OCI-LY1 (cell line): ENCODE measurements at regions not wholly inside any gene's neighbourhood (a gene's known extent, or its start where the extent isn't known, plus 50 kb on each side); places are given as distances from the start of the nearest gene placed in this dataset.

Experiments used
- H2AFZ ChIP-seq: fragments of 200-600 bp; sonication (generic), shearing (Covaris generic); 2 replicates; pipeline ENCODE4 v1.6.0; 2014; ENCODE audit warnings: antibody characterized with exemption, mild to moderate bottlenecking, low read length
- H3F3A ChIP-seq: fragments of 200-600 bp; sonication (generic), shearing (Covaris generic); 2 replicates; pipeline ENCODE4 v1.6.0; 2014; ENCODE audit warnings: mild to moderate bottlenecking, antibody characterized with exemption, low read length, moderate library complexity; ENCODE audit not compliant: insufficient read depth
- H3K27ac ChIP-seq: fragments of 200-600 bp; sonication (generic); 2 replicates; pipeline ENCODE4 v1.5.1; 2014; ENCODE audit warnings: low read length, mixed run types, mild to moderate bottlenecking, low read depth; ENCODE audit not compliant: poor library complexity, severe bottlenecking
- H3K27me3 ChIP-seq: fragments of 200-600 bp; sonication (generic); 2 replicates; pipeline ENCODE4 v1.6.0; 2014; ENCODE audit warnings: antibody characterized with exemption, mild to moderate bottlenecking, low read length, moderate library complexity; ENCODE audit not compliant: insufficient read depth
- H3K36me3 ChIP-seq: fragments of 200-600 bp; sonication (generic); 2 replicates; pipeline ENCODE4 v1.6.1; 2014; ENCODE audit warnings: mild to moderate bottlenecking, antibody characterized with exemption, low read length, moderate library complexity, mixed read lengths; ENCODE audit not compliant: insufficient read depth
- H3K4me1 ChIP-seq: fragments of 200-600 bp; sonication (generic); 2 replicates; pipeline ENCODE4 v1.5.1; 2014; ENCODE audit warnings: mild to moderate bottlenecking, low read length, moderate library complexity; ENCODE audit not compliant: insufficient read depth, severe bottlenecking
- H3K4me2 ChIP-seq: fragments of 200-600 bp; sonication (generic), shearing (Covaris generic); 2 replicates; pipeline ENCODE4 v1.6.1; 2014; ENCODE audit warnings: low read length
- H3K4me3 ChIP-seq: fragments of 200-600 bp; sonication (generic); 2 replicates; pipeline ENCODE4 v1.5.1; 2014; ENCODE audit warnings: low read length, low read depth, mild to moderate bottlenecking, mixed read lengths; ENCODE audit not compliant: poor library complexity, severe bottlenecking
- H3K79me2 ChIP-seq: fragments of 200-600 bp; shearing (Covaris generic); 2 replicates; pipeline ENCODE4 v1.6.1; 2016; ENCODE audit warnings: mixed run types, low read length, mixed read lengths; ENCODE audit not compliant: insufficient read depth
- H3K9ac ChIP-seq: fragments of 200-600 bp; sonication (generic), shearing (Covaris generic); 2 replicates; pipeline ENCODE4 v1.6.1; 2014; ENCODE audit warnings: mild to moderate bottlenecking, low read length, mixed read lengths
- H3K9me2 ChIP-seq: fragments of 200-600 bp; sonication (generic), shearing (Covaris generic); 2 replicates; pipeline ENCODE4 v1.6.1; 2014; ENCODE audit warnings: low read depth, mild to moderate bottlenecking, low read length, mixed read lengths
- H3K9me3 ChIP-seq: fragments of 200-600 bp; shearing (Covaris generic); 2 replicates; pipeline ENCODE4 v1.6.1; 2014; ENCODE audit warnings: low read length, mixed read lengths
- H4K20me1 ChIP-seq: fragments of 200-600 bp; sonication (generic), shearing (Covaris generic); 2 replicates; pipeline ENCODE4 v1.6.0; 2016; ENCODE audit warnings: mild to moderate bottlenecking, low read length; ENCODE audit not compliant: insufficient read depth
- CTCF ChIP-seq: fragments of 200-600 bp; sonication (generic), shearing (Covaris generic); IDR thresholded peaks from 2 replicates; pipeline ENCODE4 v1.5.1; 2017; ENCODE audit warnings: mild to moderate bottlenecking, antibody characterized with exemption, low read length, moderate library complexity, mixed read lengths
- EZH2 ChIP-seq: fragments of 200-600 bp; sonication (generic), shearing (Covaris generic); IDR thresholded peaks from 2 replicates; pipeline ENCODE4 v1.8.0; 2017; ENCODE audit warnings: borderline replicate concordance, mixed run types, mild to moderate bottlenecking, antibody characterized with exemption, low read length, moderate library complexity, mixed read lengths

- Histone ChIP-seq H2AFZ (no peak overlapping the region), H3K36me3 (no peaks in the 10 kb centered on the region), H3K27ac (no peak overlapping the region), H3K4me2 (no peak overlapping the region), H4K20me1 (no peaks in the 10 kb centered on the region), H3K4me3 (no peak overlapping the region), H3F3A (no peaks in the 10 kb centered on the region), H3K79me2 (no peaks in the 10 kb centered on the region), H3K4me1 (no peaks in the 10 kb centered on the region), H3K9me2 (no peaks in the 10 kb centered on the region), H3K9ac (no peak overlapping the region), H3K9me3 (no peaks in the 10 kb centered on the region), H3K27me3 (no peaks in the 10 kb centered on the region)
- TF ChIP-seq CTCF (no peak), EZH2 (no peak)
These were observed 311.4 kb downstream of the TLE4 start for GRCh38 chr9:79883073-79883645.

GRCh38 chr9:79880626-79881025, 308.9 kb downstream of the TLE4 start:
- H3K27ac ChIP-seq: no peak overlapping the region
- H4K20me1 ChIP-seq: no peaks in the 10 kb centered on the region
- no peaks in the 10 kb centered on the region for H3K27me3 ChIP-seq
- H3K9me2 ChIP-seq: no peaks in the 10 kb centered on the region
- H3K4me3 ChIP-seq: no peak overlapping the region
- H3K36me3 ChIP-seq: no peaks in the 10 kb centered on the region
- H3F3A ChIP-seq: no peaks in the 10 kb centered on the region
- H2AFZ ChIP-seq: no peak overlapping the region
- no peaks in the 10 kb centered on the region for H3K4me1 ChIP-seq
- H3K4me2 ChIP-seq: no peak overlapping the region
- TF ChIP-seq EZH2 (no peak), CTCF (no peak)
- no peak overlapping the region for H3K9ac ChIP-seq
- no peaks in the 10 kb centered on the region for H3K79me2 ChIP-seq
- no peaks in the 10 kb centered on the region for H3K9me3 ChIP-seq

GRCh38 chr9:79877943-79878602, 306.3 kb downstream of the TLE4 start:
- Histone ChIP-seq H3F3A (no peaks in the 10 kb centered on the region), H3K9me2 (no peaks in the 10 kb centered on the region), H3K9ac (no peak overlapping the region), H3K9me3 (no peaks in the 10 kb centered on the region), H4K20me1 (no peaks in the 10 kb centered on the region), H3K4me3 (no peak overlapping the region), H3K4me1 (no peaks in the 10 kb centered on the region), H3K27ac (no peak overlapping the region), H3K27me3 (no peaks in the 10 kb centered on the region), H2AFZ (no peak overlapping the region), H3K4me2 (no peak overlapping the region), H3K79me2 (no peaks in the 10 kb centered on the region), H3K36me3 (no peaks in the 10 kb centered on the region)
- TF ChIP-seq EZH2 (no peak), CTCF (no peak)
